BJ (cell line): ENCODE measurements at regions not wholly inside any gene's neighbourhood (a gene's known extent, or its start where the extent isn't known, plus 50 kb on each side); places are given as distances from the start of the nearest gene placed in this dataset.

ENCODE experiments used
- CTCF ChIA-PET: fragments of 350-600 bp; formaldehyde crosslinking; extraction: SDS; loops from one replicate; lab custom pipeline; 2021; ENCODE audit warnings: antibody characterized with exemption, inconsistent platforms; lab: Yijun Ruan, JAX
- POLR2A ChIA-PET: fragments of 300-600 bp; sonication (Branson Sonifier 250); formaldehyde crosslinking; extraction: SDS; loops from one replicate; lab custom pipeline; 2021; ENCODE audit warnings: antibody characterized with exemption; lab: Charles Lee
- DNase-seq: peaks from one replicate; pipeline ENCODE4 v3.0.0-alpha.2; 2011; ENCODE audit warnings: low read depth
- H3K27me3 ChIP-seq: 2 replicates; pipeline ENCODE4 v1.6.0; 2011; ENCODE audit warnings: low read length; ENCODE audit not compliant: control insufficient read depth, insufficient read depth
- H3K36me3 ChIP-seq: 2 replicates; pipeline ENCODE4 v1.5.1; 2011; ENCODE audit warnings: low read length; ENCODE audit not compliant: control insufficient read depth, insufficient read depth
- H3K4me3 ChIP-seq: 2 replicates; pipeline ENCODE4 v1.5.1; 2011; ENCODE audit warnings: low read depth, mild to moderate bottlenecking, control low read depth, low read length
- TF ChIP-seq, protein P1 (sequence below): IDR thresholded peaks from 2 replicates; pipeline ENCODE4 v1.5.1; 2011; ENCODE audit warnings: low read depth, mild to moderate bottlenecking, control low read depth, inconsistent platforms, low read length, moderate library complexity; ENCODE audit not compliant: insufficient read depth

DNA sequence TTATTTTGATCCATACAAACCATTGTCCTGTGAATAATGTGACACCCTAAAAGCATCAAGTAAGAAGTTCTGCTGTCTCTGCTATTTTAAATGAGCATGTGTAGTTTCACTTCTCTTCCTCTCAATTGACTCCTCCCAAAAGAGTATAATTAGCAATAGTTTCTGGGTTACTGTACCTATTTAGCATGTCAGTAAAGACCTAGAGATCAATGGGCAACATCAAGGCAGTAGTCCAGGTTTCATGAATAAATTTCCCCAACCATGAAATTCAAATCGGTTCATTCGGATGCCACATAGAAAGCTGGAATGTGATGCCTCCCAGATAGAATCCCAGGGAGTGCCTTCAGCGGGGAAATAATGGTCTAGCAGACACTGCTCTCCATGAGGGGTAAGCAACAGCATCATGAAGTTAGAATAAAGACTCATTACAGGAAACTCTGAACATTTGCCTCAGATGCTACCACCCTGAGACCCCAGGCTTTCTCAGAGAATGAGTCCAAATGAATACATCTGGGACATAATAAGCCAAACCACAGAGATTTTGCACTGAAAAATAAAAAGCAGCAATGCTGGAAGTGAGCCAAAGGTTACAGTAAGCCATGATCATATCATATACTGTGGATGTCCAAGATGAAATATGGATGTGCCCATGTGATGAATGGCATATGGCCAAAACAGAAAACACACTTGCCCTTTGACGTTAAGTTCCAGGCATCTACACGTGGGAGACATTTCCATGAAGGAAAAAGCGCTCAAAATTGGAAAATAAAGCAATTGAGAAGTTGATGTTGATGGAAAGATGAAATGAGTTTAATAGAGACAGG, 1107.0 kb upstream of the SEMA6A start:
- no peak overlapping the region for H3K4me3 ChIP-seq
- DNase-seq: no peak
- TF ChIP-seq, protein P1, sequence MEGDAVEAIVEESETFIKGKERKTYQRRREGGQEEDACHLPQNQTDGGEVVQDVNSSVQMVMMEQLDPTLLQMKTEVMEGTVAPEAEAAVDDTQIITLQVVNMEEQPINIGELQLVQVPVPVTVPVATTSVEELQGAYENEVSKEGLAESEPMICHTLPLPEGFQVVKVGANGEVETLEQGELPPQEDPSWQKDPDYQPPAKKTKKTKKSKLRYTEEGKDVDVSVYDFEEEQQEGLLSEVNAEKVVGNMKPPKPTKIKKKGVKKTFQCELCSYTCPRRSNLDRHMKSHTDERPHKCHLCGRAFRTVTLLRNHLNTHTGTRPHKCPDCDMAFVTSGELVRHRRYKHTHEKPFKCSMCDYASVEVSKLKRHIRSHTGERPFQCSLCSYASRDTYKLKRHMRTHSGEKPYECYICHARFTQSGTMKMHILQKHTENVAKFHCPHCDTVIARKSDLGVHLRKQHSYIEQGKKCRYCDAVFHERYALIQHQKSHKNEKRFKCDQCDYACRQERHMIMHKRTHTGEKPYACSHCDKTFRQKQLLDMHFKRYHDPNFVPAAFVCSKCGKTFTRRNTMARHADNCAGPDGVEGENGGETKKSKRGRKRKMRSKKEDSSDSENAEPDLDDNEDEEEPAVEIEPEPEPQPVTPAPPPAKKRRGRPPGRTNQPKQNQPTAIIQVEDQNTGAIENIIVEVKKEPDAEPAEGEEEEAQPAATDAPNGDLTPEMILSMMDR: no peak
- no peaks in the 10 kb centered on the region for H3K36me3 ChIP-seq
- H3K27me3 ChIP-seq: no peaks in the 10 kb centered on the region
- ChIA-PET POLR2A (interaction anchor here (0.7 kb wide), 2 partner anchors 8 to 70 kb away, joined by 5 read pairs; no protein-coding TSS in a partner anchor), CTCF (no interaction called here)

DNA sequence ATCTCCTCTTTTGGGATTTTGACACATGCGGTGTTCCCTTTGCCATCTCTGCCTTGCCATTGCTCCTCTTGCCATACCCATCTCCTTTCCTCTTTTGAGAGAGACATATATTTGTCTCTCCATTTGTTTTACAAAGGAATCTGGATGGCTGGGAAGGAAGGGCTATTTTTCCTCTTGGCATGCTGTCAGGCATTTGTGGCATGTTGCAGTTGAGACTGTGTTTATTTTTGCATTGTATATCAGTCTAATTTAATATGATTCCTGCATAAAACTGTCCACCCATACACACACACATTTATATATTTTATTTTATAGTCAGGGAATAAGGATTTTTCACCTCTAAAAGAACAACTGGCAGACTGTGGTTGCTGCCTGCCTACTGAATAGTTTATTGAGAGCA, 1105.8 kb upstream of the SEMA6A start:
- Histone ChIP-seq H3K36me3 (no peaks in the 10 kb centered on the region), H3K27me3 (no peaks in the 10 kb centered on the region), H3K4me3 (no peak overlapping the region)
- TF ChIP-seq, protein P1: no peak
- peak; percentile 57 for DNase-seq
- ChIA-PET CTCF (no interaction called here), POLR2A (interaction anchor here (0.7 kb wide), 1 partner anchor 69 kb away, joined by 5 read pairs; no protein-coding TSS in a partner anchor)

DNA sequence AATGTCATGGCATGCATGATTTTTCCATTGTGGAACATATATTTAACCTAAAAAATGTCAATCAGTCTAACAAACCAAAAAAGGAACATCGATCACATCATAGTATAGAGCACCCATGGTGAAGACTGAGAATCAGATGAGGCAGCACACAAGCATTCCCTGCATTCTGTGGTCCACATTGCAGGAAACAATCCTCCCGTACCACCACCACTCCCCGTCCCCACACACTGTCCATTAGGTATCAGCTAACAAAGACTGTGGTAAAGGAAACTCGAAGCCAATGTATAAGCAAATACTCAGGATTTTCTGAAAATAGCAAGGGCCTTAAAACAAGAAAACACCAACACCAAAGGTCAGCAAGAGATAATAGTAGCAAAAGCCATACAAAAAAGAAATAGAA, 1104.4 kb upstream of the SEMA6A start:
- ChIA-PET POLR2A (no interaction called here), CTCF (no interaction called here)
- Histone ChIP-seq H3K4me3 (no peak overlapping the region), H3K27me3 (no peaks in the 10 kb centered on the region), H3K36me3 (no peaks in the 10 kb centered on the region)
- no peak for DNase-seq
- TF ChIP-seq, protein P1: no peak

DNA sequence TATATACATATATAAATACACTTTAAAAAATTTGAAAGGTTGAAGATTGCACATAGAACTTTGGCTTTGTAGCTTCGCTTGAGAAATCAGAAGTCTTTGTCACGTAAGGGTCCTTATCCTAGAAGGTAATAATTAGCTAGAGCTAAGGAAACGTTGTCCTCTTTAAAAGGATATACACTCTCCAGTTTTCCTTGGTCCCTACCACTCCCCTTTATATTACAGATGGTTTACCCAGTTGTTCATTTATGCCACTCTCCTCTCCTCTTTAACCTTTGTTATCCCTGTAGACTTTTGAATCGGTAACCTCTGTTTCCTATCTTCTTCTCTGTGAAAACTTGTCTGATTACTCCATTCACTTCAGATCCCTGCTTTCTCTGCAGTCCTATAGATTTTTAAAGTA, 1101.0 kb upstream of the SEMA6A start:
- TF ChIP-seq, protein P1: no peak
- POLR2A ChIA-PET: no interaction called here
- DNase-seq: no peak
- no peaks in the 10 kb centered on the region for H3K27me3 ChIP-seq
- no peaks in the 10 kb centered on the region for H3K36me3 ChIP-seq
- CTCF ChIA-PET: no interaction called here
- no peak overlapping the region for H3K4me3 ChIP-seq

DNA sequence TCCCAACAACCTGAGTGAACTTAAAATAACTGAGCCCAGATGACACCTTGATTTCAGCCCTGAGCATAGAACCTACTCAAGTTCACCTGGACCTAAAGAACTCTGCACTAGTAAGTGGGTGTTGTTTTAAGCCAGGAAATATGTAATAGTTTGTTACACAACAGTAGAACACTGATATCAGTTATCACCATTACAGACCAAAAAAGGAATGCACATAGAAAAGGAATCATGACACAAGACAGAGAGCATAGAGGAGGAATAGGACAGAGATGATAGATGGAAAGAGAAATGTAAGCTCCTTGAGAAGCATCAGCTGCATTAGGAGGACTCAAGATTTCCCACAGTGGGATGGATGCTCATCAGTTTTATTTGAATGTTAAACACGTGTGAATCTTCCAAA, 1096.9 kb upstream of the SEMA6A start:
- CTCF ChIA-PET: no interaction called here
- no peak for DNase-seq
- no peaks in the 10 kb centered on the region for H3K27me3 ChIP-seq
- no peaks in the 10 kb centered on the region for H3K36me3 ChIP-seq
- POLR2A ChIA-PET: no interaction called here
- no peak overlapping the region for H3K4me3 ChIP-seq
- TF ChIP-seq, protein P1: no peak
